Tibial nerve (tissue), 4 donors: ENCODE measurements at regions not wholly inside any gene's neighbourhood (a gene's known extent, or its start where the extent isn't known, plus 50 kb on each side); places are given as distances from the start of the nearest gene placed in this dataset.

Experiments used
- EP300 ChIP-seq, 2 donors: sonication (generic); formaldehyde crosslinking; IDR thresholded peaks; one replicate each; pipeline ENCODE4 v1.6.1; 2017; ENCODE audit warnings: antibody characterized with exemption in 2 of 2, mild to moderate bottlenecking in 1 of 2
- POLR2A ChIP-seq, 2 donors: fragments of 450-650 bp; IDR thresholded peaks; one replicate each; pipeline ENCODE4 v1.6.1; 2017; ENCODE audit warnings: antibody characterized with exemption in 2 of 2, mild to moderate bottlenecking in 2 of 2, moderate library complexity in 2 of 2
- TF ChIP-seq, protein P1 (sequence below), 5 experiments: fragments of 200-600 bp in 3 of 5; fragments of 450-650 bp in 2 of 5; sonication (generic) in 3 of 5; IDR thresholded peaks; one replicate each; pipeline ENCODE4 v1.5.1; 2016 to 2019; ENCODE audit warnings: antibody characterized with exemption in 5 of 5, mild to moderate bottlenecking in 3 of 5, moderate library complexity in 2 of 5

DNA sequence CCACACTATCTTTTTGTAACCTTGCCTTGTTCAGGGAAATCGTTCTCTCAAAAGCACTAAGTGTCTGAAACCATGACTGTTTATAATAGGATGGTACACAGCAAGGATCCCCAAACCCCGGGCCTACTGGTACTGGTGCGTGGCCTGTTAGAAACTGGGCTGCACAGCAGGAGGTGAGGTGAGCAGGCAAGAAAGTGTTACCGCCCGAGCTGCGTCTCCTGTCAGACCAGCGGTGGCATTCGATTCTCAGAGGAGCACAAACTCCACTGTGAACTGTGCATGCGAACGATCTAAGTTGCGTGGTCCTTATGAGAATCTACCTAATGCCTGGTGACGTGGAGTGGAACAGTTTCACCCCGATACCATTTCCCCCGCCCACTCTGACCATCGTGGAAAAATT lies 81.8 kb upstream of the KCNJ3 start:
- TF ChIP-seq EP300 (IDR thresholded peaks at IDR 0.05) (no peak), POLR2A (IDR thresholded peaks at IDR 0.05) (no peak)
- TF ChIP-seq, protein P1, sequence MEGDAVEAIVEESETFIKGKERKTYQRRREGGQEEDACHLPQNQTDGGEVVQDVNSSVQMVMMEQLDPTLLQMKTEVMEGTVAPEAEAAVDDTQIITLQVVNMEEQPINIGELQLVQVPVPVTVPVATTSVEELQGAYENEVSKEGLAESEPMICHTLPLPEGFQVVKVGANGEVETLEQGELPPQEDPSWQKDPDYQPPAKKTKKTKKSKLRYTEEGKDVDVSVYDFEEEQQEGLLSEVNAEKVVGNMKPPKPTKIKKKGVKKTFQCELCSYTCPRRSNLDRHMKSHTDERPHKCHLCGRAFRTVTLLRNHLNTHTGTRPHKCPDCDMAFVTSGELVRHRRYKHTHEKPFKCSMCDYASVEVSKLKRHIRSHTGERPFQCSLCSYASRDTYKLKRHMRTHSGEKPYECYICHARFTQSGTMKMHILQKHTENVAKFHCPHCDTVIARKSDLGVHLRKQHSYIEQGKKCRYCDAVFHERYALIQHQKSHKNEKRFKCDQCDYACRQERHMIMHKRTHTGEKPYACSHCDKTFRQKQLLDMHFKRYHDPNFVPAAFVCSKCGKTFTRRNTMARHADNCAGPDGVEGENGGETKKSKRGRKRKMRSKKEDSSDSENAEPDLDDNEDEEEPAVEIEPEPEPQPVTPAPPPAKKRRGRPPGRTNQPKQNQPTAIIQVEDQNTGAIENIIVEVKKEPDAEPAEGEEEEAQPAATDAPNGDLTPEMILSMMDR (IDR thresholded peaks at IDR 0.05): no peak
